ENCODE measurements at regions not wholly inside any gene's neighbourhood (a gene's known extent, or its start where the extent isn't known, plus 50 kb on each side); places are given as distances from the start of the nearest gene placed in this dataset.

DNA sequence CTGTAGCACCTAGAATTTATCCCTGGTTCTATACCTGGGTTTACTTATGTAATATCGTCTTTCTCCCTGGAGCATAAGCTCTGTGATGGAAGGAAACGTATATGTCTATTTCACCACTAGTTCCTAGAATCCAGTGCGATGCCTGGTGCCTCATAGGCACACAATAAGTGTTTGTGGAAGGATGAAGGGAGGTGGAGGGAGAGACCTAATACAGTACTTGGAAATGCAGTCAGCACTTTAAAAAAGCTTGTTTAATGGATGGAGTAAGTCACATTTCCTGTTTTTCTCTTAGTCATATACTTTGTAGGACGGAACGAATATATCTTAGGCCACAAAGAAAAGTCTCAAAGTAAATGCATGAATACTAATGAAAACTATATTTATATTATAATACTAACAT lies 186.5 kb upstream of the HMGA2 start:
- no TSS peak for BruUV-seq (replicated peaks)
- ChIA-PET CTCF (no interaction called here), POLR2A (interaction anchor here (0.6 kb wide), 1 partner anchor 20 kb away, joined by 3 read pairs; no protein-coding TSS in a partner anchor)
- Mint-ChIP-seq H3K4me3 (ENCODE audit: unreplicated experiment) (no peak overlapping the region), H3K9me3 (ENCODE audit: unreplicated experiment) (peaks cover 12% of the 10 kb centered on the region), H3K27me3 (ENCODE audit: insufficient read depth, unreplicated experiment) (no peaks in the 10 kb centered on the region), H3K4me1 (ENCODE audit: insufficient read depth, unreplicated experiment) (peaks cover 41% of the 10 kb centered on the region), H3K27ac (ENCODE audit: low read depth, unreplicated experiment) (no peak overlapping the region), H3K36me3 (ENCODE audit: insufficient read depth, unreplicated experiment) (no peaks in the 10 kb centered on the region)
- intact Hi-C loops (cut with micrococcal nuclease), result no loop called here
- TF ChIP-seq, protein P1, sequence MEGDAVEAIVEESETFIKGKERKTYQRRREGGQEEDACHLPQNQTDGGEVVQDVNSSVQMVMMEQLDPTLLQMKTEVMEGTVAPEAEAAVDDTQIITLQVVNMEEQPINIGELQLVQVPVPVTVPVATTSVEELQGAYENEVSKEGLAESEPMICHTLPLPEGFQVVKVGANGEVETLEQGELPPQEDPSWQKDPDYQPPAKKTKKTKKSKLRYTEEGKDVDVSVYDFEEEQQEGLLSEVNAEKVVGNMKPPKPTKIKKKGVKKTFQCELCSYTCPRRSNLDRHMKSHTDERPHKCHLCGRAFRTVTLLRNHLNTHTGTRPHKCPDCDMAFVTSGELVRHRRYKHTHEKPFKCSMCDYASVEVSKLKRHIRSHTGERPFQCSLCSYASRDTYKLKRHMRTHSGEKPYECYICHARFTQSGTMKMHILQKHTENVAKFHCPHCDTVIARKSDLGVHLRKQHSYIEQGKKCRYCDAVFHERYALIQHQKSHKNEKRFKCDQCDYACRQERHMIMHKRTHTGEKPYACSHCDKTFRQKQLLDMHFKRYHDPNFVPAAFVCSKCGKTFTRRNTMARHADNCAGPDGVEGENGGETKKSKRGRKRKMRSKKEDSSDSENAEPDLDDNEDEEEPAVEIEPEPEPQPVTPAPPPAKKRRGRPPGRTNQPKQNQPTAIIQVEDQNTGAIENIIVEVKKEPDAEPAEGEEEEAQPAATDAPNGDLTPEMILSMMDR (IDR thresholded peaks at IDR 0.05; ENCODE audit: unreplicated experiment), result no peak
- DNase-seq (ENCODE audit: unreplicated experiment), result no peak

DNA sequence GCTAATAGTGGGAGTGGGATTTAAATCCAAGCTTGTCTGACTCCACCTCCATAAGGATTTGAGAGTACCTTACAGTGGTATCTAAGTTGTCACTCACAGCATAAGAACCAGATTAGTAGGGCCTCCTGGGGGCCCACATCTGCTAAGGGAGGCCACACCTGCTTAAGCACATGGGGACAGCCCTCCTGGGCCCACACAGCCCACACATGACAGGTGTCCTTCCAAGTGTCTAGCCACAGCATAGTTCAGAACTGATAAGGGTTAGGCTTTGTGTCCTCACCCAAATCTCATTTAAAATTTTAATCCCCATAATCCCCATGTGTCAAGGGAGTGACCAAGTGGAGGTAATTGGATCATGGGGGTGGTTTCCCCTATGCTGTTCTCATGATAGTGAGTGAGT lies 186.0 kb upstream of the HMGA2 start:
- peaks cover 39% of the 10 kb centered on the region for H3K4me1 Mint-ChIP-seq (ENCODE audit: insufficient read depth, unreplicated experiment)
- ChIA-PET POLR2A (no interaction called here), CTCF (interaction anchor here (0.6 kb wide), 2 partner anchors 27 to 35 kb away, joined by 3 read pairs; no protein-coding TSS in a partner anchor)
- TF ChIP-seq, protein P1 (IDR thresholded peaks at IDR 0.05; ENCODE audit: unreplicated experiment), result no peak
- H3K27ac Mint-ChIP-seq (ENCODE audit: low read depth, unreplicated experiment), result no peak overlapping the region
- DNase-seq (ENCODE audit: unreplicated experiment), result no peak
- no TSS peak for BruUV-seq (replicated peaks)
- peaks cover 12% of the 10 kb centered on the region for H3K9me3 Mint-ChIP-seq (ENCODE audit: unreplicated experiment)
- H3K4me3 Mint-ChIP-seq (ENCODE audit: unreplicated experiment), result no peak overlapping the region
- no peaks in the 10 kb centered on the region for H3K27me3 Mint-ChIP-seq (ENCODE audit: insufficient read depth, unreplicated experiment)
- no peaks in the 10 kb centered on the region for H3K36me3 Mint-ChIP-seq (ENCODE audit: insufficient read depth, unreplicated experiment)
- intact Hi-C loops (cut with micrococcal nuclease), result no loop called here

DNA sequence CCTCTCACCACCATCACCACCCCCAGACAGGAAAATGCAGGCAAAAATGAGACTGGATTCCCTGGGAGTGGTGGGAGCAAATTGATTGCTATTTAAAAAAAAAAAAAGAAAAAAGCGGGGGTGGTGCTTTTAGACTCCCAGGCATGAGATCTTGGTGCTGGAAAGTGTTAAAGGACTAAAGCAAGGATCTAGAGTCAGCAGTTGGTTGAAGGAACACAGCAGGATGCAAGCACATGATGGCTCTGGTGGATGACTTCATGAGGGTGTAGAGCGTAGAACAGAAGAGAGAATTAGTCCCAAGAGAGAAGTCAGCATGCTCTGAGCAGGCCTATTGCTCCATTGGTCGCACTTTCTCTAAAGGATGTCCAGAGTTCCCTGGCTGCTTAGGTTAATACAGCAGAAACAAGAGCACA lies 183.8 kb upstream of the HMGA2 start:
- Mint-ChIP-seq H3K4me3 (ENCODE audit: unreplicated experiment) (no peak overlapping the region), H3K36me3 (ENCODE audit: insufficient read depth, unreplicated experiment) (peaks cover 4% of the 10 kb centered on the region)
- no TSS peak for BruUV-seq (replicated peaks)

DNA sequence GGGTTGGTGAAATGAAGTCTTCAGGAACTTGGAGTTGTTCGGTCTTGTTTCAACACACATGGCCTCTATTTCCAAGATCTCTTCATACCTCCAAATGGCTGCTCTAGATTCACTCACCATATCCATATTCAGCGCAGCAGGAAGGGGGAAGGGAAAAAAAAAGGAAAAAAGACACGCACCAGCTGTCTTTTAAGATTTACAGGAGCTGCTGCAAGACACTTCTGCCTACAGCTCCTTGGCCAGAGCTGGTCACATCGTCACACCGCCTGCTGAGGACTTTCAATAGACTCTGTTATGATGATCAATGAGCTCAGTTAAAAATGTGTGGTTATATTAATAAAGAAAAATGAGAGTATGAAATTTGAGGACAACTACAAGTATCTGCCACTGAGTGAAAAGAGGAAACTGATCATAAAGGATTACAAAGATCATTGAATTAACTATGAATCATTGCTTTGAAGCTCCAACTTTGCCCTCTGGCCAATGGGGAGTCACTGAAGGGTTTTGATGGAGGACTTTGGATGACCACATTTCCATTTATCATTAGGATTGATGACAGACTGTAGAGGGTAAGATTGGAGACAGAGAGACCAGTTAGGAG lies 182.1 kb upstream of the HMGA2 start:
- CTCF ChIA-PET, result interaction anchor here (1.3 kb wide), 1 partner anchor 40 kb away, joined by 3 read pairs; no protein-coding TSS in a partner anchor
- Mint-ChIP-seq H3K27me3 (ENCODE audit: insufficient read depth, unreplicated experiment) (no peaks in the 10 kb centered on the region), H3K27ac (ENCODE audit: low read depth, unreplicated experiment) (peak overlapping the region; percentile 85), H3K4me3 (ENCODE audit: unreplicated experiment) (no peak overlapping the region), H3K36me3 (ENCODE audit: insufficient read depth, unreplicated experiment) (peaks cover 4% of the 10 kb centered on the region), H3K9me3 (ENCODE audit: unreplicated experiment) (peaks cover 12% of the 10 kb centered on the region), H3K4me1 (ENCODE audit: insufficient read depth, unreplicated experiment) (peaks cover 26% of the 10 kb centered on the region)
- DNase-seq (ENCODE audit: unreplicated experiment), result no peak
- POLR2A ChIA-PET, result interaction anchor here (1.3 kb wide), 1 partner anchor 11 kb away, joined by 3 read pairs; no protein-coding TSS in a partner anchor
- TF ChIP-seq, protein P1 (IDR thresholded peaks at IDR 0.05; ENCODE audit: unreplicated experiment), result no peak
- BruUV-seq (replicated peaks), result no TSS peak
- intact Hi-C loops (cut with micrococcal nuclease), result no loop called here

More for the DNA sequence above, 183.8 kb upstream of the HMGA2 start:
- POLR2A ChIA-PET, result interaction anchor here (0.6 to 0.8 kb wide), 2 partner anchors 30 to 37 kb away, joined by 3 read pairs; no protein-coding TSS in a partner anchor
- Mint-ChIP-seq H3K27me3 (ENCODE audit: insufficient read depth, unreplicated experiment) (no peaks in the 10 kb centered on the region), H3K9me3 (ENCODE audit: unreplicated experiment) (peaks cover 12% of the 10 kb centered on the region), H3K4me1 (ENCODE audit: insufficient read depth, unreplicated experiment) (peaks cover 30% of the 10 kb centered on the region), H3K27ac (ENCODE audit: low read depth, unreplicated experiment) (no peak overlapping the region)
- DNase-seq (ENCODE audit: unreplicated experiment), result no peak
- CTCF ChIA-PET, result interaction anchor here (0.6 to 1.1 kb wide), 4 partner anchors 30 to 350 kb away, joined by 3 to 5 read pairs (median 4); no protein-coding TSS in a partner anchor
- TF ChIP-seq, protein P1 (IDR thresholded peaks at IDR 0.05; ENCODE audit: unreplicated experiment), result no peak
- intact Hi-C loops (cut with micrococcal nuclease), result no loop called here
